ENCODE measurements at regions not wholly inside any gene's neighbourhood (a gene's known extent, or its start where the extent isn't known, plus 50 kb on each side); places are given as distances from the start of the nearest gene placed in this dataset.

DNA sequence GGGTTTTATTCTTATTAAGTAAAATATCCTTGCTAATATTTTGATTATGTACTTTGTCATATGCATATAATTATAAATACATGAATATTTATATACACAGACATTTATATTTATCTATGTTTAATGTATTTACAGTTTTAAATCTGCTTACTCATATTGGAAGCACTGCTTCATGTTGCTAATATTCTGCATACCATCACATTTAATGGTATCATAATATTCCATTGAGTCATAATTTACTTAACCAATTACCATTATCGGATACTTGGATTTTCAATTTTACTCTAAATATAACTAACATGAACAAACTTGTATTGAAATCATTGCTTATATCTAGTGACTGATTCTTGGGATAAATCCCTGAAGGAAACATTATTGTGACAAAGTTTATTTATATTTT, 155.2 kb downstream of the MBL2 start:
- TF ChIP-seq, protein P1, sequence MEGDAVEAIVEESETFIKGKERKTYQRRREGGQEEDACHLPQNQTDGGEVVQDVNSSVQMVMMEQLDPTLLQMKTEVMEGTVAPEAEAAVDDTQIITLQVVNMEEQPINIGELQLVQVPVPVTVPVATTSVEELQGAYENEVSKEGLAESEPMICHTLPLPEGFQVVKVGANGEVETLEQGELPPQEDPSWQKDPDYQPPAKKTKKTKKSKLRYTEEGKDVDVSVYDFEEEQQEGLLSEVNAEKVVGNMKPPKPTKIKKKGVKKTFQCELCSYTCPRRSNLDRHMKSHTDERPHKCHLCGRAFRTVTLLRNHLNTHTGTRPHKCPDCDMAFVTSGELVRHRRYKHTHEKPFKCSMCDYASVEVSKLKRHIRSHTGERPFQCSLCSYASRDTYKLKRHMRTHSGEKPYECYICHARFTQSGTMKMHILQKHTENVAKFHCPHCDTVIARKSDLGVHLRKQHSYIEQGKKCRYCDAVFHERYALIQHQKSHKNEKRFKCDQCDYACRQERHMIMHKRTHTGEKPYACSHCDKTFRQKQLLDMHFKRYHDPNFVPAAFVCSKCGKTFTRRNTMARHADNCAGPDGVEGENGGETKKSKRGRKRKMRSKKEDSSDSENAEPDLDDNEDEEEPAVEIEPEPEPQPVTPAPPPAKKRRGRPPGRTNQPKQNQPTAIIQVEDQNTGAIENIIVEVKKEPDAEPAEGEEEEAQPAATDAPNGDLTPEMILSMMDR (IDR thresholded peaks at IDR 0.05; ENCODE audit: extremely low read depth in 1 of 2, insufficient read depth in 1 of 2, low read depth in 1 of 2, low read length in 2 of 2): no peak
- TF ChIP-seq EZH2 (IDR thresholded peaks at IDR 0.05; ENCODE audit: borderline replicate concordance, low read depth, low read length, severe bottlenecking) (no peak), POLR2AphosphoS5 (IDR thresholded peaks at IDR 0.05; ENCODE audit: insufficient read depth, low read depth, low read length) (no peak)
